NCI-H1436 (cell line): ENCODE measurements at regions not wholly inside any gene's neighbourhood (a gene's known extent, or its start where the extent isn't known, plus 50 kb on each side); places are given as distances from the start of the nearest gene placed in this dataset.
A peak's percentile ranks its signal among the peaks of the same experiment; 100 is the strongest.
"Not testable (repeated sequence)": the region's sequence is repeated elsewhere in the genome, so short reads cannot be mapped to it uniquely, and the experiment has no call there.

Experiments used
- DNase-seq: peaks from one replicate; lab custom pipeline; 2025; lab: John Stamatoyannopoulos, UW

DNA sequence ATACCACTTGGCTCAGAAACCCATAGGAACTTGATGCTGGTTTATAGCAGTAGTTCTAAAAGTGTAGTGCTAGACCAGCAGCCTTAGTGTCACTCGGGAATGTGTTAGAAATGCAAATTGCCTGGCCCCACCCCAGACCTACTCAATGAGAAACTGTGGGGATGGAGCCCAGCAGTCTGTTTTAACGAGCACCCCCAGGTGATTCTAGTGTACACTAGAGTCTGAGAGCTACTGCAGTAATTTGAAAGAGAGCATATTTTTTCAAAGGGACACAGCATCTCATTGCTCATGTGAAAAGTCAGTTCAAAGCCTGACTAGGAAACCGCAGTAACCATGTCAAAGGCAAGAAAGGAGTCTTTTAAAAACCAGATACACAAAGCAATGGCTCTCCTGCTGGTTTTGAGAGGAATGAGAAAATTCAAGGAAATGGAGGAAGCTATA, 313.4 kb downstream of the SQOR start:
- DNase-seq, result no peak

DNA sequence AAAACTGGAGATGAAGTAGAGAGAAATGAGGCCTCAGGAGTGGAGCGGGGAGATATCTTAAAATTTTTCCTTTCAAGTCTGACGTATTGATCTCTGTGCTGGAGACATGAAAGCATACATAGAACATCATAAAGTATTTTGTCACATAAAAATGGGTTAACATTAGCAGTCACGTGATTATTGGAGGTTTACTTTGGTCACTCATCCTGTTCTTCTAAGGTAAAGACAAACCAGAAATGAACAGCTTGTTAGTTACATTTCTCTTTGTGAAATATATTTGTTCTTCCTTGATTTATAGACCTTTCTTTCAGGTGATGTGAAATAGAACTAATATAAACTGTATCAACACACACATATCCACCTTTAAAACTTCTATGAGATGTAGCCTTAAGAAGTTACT, 324.1 kb downstream of the SQOR start:
- DNase-seq, result no peak

DNA sequence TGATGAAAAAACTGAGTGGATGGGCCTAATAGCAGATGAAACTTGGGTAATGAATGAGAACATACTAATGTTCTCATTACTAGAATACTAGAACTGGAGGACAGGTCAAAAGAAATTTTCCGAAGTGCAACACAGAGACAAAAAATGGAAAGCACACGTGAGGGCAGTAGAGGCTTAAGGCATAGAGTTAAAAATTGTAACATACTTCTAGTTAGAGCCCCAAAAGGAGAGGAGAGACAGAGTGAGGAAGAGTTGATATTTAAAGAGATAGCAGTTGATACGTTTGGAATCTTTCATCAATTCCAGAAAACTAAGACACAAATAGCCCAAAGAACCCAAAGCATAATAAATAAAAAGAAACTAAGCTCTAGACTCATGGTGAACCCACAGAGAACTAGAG, 327.9 kb downstream of the SQOR start:
- no peak for DNase-seq

DNA sequence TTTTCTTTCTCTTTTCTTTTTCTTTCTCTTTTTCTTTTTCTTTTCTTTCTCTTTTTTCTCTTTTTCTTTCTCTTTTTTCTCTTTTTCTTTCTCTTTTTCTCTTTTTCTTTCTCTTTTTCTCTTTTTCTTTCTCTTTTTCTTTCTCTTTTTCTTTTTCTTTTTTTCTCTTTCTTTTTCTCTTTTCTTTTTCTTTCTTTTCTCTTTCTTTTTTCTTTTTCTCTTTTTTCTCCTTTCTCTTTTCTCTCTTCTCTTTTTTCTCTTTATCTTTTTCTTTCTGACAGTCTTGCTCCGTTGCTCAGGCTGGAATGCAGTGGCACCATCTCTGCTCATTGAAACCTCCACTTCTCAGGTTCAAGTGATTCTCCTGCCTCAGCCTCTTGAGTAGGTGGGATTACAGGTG, 335.7 kb downstream of the SQOR start:
- DNase-seq, result no peak

DNA sequence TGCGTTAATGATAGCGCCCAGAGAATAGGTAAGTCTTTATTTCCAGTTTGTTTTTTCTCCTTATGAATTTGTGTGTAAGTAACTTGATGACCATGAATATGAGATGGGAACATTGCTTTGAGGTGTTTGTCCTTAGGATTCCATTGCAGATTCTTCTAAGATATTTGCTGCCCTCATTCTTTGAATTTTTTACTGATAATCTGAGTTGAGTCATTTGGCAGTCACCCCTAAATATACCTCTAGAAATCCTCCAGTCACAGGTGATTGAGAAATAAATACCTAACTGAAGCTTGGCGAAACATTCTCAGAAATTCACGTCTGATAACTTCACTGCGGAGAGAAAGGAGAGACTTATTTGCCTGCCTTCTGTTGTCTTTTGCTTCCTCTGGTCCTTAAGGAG, 345.5 kb downstream of the SQOR start:
- DNase-seq, result no peak

DNA sequence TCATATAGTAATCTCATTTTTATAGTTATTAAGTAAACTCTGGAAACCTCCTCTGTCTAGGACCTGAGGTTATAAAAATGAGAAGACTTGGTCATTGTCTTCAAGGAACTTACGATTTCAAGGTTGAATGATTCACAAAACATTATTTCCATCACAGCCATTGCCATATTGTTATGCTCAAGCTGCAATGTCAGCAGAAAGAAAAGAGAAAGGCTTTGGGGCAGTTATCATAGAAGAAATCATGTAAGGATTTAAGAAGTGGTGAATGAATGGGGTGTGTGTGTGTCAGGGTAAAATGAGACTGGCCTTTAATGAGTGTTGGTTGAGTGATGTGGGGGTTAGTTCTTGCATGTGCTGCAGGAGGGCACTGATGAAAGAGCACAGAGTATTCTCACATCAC, 346.8 kb downstream of the SQOR start:
- DNase-seq, result no peak

DNA sequence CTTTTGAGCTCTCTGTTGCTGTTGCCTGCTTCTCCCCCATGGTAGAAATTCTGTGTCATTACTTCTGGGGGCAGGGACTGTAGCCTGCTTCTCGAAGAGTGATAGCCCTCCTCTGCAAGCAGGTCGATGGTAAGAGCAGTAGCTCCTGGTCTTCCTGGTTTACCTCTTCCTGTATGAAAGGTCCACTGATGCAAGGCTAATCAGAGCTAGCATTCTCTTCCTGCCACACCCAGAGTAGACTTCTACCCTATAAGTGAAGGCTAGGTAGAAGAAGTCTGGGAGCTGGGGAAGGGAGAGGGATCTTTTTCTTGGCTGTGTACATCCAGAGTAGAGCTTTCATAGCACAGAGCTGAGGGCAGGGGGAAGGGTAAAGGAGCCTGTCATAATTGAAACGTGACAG, 357.0 kb downstream of the SQOR start:
- no peak for DNase-seq

DNA sequence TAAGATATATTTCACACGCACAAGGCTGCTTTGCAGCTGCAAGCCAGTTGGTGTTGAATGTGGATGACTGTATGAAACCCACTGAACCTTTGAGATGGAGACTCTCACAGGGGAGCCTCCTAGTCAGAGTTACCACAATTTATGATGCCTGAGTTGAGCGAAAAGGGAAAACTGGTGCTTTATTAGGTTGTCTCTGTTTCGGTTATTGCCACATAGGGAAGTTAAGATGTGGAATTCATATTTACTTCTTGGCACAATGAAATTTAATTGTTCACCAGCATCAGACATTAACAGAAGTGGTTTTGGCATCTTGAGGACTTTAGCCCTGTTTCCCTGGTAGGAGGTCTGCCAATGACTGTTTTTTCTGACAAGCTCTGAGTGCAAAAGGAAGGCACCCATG, 358.2 kb downstream of the SQOR start:
- no peak for DNase-seq

DNA sequence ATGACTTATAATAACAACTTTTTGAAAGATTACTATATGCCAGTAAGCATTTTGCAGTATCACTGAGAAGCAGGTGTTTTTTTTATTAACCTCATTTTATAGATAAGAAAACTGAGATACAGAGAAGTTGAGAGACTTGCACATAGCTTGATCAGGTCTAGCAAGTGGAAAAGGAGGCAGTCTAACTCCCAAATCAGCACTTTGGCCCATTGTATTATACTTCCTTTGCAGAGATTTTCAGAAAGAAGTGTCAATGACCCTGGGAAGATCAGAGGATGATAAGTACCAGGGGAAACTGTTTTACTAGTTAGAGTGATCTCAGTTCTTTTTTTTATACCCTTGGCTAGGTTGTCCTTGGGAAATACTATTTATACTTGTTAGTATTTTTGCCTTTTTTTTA, 358.7 kb downstream of the SQOR start:
- no peak for DNase-seq

DNA sequence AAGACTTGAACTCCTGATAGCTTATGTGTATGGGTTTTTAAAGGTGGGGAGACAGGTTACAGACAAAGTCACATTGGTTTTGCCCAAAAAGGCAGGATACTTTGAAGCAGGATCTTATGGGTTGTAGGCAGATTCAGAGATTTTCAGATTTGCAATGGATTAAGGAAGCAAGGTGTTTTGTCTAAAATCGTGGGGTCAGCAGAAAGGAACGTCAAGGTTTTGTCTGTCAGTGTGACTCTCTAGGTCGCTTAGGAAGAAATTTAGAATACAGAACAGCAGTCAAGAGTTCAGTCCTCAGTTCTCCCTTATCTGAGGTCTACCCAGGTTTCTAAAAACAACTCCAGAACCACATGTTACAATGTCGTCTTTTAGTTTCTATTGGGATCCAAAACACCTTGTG, 361.0 kb downstream of the SQOR start:
- no peak for DNase-seq

DNA sequence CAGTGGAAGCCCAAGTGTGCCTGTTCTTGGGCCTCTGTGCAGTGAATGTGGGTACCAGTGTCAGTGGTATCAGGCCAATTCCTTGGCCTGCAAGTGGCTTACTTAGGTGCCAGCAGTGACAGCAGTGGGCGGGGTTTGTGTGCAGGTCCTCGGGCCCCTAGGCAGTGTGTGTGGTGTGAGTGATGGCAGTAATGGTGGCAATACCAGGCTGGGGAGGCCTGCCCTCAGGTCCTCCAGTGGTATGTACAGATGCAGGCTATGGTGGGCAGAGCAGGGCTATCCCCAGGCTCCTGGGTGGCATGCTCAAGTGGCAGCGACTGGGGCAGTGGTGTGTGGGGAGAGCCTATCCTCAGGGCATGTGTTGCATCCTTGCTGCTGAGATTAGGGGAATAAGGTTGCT, 379.7 kb downstream of the SQOR start:
- no peak for DNase-seq

DNA sequence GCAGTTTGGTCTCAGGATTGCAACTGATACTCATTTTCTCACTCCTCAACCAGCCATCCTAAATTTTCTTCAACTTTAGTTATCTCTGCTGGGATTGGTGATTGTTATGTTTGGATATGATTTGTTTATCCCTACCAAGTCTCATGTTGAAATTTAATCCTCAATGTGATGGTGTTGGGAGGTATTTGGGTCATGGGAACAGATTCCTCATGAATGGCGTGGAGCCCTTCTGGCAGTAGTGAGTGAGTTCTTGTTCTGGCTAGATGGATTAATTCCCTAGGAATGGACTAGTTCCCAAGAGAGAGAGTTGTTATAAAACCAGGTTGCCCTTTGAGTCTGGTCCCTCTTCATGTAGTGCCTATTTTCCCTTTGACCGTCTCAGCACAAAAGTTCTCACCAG, 399.9 kb downstream of the SQOR start:
- no peak for DNase-seq

DNA sequence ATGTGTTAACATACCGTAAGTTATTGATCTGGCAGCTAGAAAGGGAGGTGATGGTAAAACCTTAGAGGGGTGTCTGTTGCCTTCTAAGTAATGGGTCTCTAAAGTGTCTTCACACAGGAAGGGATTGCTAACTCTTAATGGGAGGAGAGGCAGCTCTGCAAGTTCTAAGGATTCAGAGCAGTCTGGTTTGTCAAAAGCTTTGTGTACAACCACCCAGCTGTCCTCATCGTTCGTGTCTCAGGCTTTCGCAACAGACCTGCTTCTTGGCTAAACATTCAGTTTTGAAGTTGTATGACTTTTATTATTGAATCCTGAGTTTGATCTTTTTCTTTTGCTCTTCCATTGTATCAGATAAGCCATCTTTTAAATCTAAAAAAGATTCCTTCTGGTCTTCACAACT, 404.9 kb downstream of the SQOR start:
- no peak for DNase-seq

DNA sequence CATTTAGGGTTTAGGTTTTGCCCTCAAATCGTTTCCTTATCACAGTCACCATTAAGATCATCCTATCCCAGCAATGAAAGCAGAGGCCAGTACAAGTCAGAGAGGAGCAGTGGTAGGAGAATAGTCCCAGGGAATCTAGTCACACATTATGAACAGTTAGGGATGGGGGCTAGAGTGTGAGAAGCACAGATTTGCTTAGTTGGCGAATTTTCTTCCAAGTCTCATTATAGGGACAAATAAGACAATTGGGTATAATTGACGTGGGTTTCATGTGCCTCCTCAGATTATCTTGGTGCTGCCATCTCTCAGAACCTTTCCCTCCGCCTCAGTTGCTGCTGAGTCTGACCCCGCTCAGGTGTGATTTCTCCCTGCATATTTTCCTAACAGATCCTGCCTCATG, 407.1 kb downstream of the SQOR start:
- no peak for DNase-seq

DNA sequence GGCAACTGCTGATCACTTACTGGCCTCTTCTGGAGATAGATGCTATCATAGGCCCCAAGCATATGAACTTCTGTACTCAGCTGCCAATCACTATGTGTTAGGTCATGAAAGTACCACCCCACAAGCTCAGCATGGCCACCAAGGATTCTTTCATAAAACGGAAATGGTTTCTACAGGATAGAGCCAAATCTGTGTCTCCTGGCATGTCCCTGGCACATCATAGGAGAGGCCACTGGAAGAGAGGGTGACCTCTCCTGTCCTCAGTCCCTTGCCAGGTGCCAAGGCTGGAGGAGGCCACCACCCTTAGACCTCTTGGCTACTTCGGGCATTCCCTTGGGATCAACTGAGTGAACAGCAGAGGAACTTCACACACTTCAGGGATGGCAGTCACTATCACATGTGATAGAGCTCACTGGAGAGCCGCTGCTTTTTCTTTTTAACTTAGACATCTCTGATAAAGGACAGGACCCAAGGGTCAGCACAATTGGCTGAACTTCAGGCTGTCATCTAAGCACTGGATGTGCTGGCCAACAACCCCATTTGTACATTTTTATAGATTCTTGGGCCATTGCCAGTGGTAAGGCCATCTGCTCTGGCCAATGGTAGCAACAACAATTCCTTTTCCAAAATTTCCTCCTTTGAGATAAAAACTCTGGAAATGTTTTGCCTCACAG, 425.2 kb downstream of the SQOR start:
- no peak for DNase-seq

DNA sequence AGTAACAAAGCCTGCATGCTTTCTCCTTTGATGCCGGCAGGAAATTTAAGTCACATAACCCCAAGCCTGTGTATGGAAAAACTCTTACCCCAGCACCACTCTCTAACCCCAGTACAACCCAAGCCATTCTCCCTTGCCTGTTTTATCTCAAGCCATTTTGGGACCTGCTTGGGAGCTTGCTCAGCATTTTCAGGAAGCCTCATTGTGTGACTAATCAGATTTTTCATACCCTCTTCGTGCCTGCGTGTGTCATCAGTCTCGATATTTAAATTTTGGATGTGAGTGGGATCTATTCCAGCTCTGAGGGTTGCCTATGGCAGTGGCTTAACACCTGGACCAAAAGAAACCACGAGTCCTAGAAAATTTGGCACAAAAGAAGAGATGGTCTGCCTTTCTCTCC, 426.2 kb downstream of the SQOR start:
- DNase-seq, result no peak

DNA sequence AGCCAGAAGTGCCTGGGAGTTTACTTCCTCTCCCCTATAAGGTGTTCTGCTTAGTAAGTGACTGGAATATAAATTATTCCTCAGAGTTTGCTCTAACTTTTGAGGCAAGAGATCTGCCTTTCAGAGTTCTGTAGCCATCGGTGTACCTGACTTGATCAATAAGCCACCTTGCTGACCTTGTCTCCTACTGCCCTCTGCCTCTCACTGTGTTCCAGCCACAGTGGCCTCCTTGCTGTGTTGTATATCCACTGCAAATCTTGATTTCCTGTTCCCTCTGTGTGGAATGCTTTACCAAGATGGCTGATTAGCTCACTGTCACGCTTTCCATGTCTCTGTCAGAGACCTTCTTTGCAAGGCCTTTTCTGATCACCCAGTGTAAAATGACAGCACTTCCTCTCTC, 442.4 kb downstream of the SQOR start:
- DNase-seq, result no peak

DNA sequence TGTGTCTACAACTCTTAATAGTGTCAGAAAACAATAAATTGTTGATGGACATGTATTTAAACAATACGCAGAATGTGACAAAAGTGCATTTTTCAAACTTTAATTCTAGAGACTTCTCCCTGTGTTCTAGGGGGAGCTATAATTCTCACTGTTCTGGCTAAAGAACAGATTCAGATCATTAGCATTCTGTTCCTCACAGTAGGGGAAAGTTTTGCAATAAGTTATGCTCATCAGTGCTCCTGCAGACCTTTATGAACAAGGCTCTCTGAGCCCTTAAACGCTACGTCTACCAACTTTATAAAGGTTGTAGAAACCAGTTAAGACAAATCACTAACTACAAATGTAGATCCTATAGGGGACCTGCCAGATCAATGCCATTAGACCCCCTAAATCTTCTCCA, 444.2 kb downstream of the SQOR start:
- DNase-seq, result no peak

DNA sequence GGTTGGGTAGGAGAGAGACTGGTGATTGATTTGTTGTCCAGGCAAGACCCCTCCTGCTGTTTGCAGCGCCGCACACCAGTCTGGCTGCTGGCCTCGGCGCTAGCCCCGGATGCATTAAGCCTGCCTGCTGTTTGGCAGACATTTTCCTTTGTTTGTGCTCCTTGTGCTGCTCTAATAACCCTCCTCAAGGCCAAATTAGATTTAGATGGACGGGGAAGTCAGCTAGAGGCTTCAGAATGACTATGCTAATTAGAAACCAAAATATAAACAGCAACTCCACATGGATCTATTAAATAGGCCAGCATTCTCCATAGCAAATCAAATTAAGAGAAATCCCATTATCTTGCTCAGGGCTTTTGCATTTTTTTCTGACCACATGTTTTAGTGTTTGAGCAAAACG, 445.2 kb downstream of the SQOR start:
- peak; percentile 64 for DNase-seq

DNA sequence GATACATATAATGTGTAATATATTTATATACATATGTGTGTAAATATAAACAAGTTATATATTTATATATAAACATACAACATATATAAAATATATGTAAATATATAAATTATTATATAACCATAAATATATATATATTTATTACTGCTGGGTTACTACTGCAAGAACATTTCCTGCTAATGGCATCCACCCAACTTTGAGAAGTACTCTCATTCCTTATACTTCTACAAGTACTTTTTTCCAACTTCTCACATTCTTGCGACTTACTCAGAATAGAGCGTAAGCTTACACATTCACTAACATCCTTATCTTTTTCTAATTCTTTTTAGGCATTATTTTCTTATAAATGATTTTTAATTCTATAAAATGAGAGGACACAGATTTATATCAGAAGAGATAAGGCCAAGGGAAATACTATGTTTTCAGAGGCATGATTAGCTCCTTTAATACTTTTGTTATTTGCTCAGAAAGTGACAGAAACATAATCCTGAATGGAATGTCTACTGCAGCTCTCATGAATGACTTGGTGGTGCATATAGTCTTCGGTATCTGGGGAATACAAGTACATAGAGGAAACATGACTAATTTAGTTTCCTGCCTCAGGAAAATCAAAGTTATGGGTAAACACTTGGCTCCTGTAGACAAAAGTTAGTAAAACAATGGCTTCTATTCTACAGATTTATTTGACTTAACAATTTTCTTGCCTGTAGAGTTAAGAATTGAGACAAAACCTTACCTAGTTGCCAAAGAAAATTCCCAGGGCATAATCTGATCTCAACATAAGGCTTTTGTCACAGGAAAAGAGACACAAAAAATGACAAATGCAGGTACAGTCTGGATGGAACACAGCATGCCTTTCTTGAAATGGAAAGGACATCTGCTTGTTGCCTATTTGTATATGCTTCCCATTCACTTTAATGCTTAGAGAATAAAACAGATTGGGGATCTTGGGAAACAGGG, 453.9 kb downstream of the SQOR start:
- no peak for DNase-seq

DNA sequence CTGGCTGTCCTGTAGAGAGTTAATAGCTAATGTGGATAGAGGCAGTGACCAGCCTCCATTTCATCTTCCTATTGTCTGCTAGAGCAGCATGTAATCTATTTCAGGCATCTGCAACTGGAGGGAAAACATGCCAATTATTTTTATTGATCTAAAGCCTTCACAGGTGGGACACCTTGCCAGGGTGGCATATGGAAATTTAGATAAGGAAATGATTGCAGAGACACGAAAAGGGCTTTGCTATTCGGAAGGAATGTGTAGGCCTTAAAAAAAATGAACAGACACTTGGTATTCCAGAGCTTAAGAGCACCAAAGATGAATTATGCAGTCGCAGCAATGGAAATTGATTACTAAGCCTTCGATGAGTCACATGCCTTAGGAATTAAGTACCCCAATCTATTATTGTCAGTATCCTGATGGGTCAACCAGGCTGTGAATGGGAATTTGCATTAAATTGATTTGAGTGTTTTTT, 454.7 kb downstream of the SQOR start:
- DNase-seq, result no peak

DNA sequence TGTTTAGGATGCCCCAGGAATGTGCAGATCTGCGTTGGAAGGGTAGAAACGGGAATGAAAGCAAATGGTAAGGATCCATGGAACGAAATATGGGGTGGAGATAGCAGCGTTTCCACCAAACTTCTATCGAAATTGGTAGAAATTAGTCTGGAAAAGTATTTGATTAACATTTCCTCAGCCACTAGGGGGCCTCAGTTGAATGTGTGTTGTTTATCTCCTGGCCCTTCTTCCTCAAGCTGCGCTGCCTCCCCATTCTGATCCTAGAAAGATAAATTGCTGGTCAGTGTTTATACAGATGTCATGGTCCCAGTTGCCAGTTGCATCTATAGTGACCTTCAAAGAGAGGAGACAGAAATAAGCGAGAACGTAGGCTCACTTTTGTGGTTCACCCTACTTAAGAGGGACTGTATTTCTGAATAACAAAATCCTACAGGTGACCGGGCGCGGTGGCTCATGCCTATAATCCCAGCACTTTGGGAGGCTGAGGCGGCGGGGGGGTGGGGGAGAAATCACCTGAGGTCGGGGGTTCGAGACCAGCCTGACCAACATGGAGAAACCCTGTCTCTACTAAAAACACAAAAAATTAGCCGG, 457.1 kb downstream of the SQOR start:
- peak; percentile 49 for DNase-seq

DNA sequence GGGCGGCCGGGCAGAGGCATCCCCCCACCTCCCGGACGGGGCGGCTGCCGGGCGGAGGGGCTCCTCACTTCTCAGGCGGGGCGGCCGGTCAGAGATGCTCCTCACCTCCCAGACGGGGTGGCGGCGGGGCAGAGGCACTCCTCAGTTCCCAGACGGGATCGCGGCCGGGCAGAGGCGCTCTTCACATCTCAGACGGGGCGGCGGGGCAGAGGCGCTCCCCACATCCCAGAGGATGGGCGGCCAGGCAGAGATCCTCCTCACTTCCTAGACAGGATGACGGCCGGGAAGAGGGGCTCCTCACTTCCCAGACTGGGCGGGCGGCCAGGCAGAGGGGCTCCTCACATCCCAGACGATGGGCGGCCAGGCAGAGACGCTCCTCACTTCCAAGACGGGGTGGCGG, 463.2 kb downstream of the SQOR start:
- DNase-seq, result not testable (repeated sequence)
